OCI-LY3 (cell line): ENCODE measurements at regions not wholly inside any gene's neighbourhood (a gene's known extent, or its start where the extent isn't known, plus 50 kb on each side); places are given as distances from the start of the nearest gene placed in this dataset.

Experiments used
- H2AFZ ChIP-seq: fragments of 200-600, 300-600 bp; shearing (Covaris generic); 2 replicates; pipeline ENCODE4 v1.6.0; 2014; ENCODE audit warnings: antibody characterized with exemption, low read depth, low read length
- H3K27ac ChIP-seq: fragments of 200-600, 300-600 bp; sonication (generic); 2 replicates; pipeline ENCODE4 v1.5.1; 2014; ENCODE audit warnings: mild to moderate bottlenecking, low read length, moderate library complexity, mixed read lengths
- H3K27me3 ChIP-seq: fragments of 200-600, 300-600 bp; sonication (generic); 2 replicates; pipeline ENCODE4 v1.6.1; 2014; ENCODE audit warnings: low read depth, low read length, mixed read lengths
- H3K36me3 ChIP-seq: fragments of 200-600, 300-600 bp; sonication (generic); replicated peaks from 2 replicates; pipeline ENCODE3; 2014; ENCODE audit warnings: low read depth, low read length, mixed read lengths
- H3K4me1 ChIP-seq: fragments of 300-600, 200-600 bp; sonication (generic); 2 replicates; pipeline ENCODE4 v1.6.1; 2014; ENCODE audit warnings: low read length, mixed read lengths
- H3K4me2 ChIP-seq: fragments of 200-600, 300-600 bp; sonication (generic); 2 replicates; pipeline ENCODE4 v1.6.1; 2014; ENCODE audit warnings: low read length, mixed read lengths
- H3K4me3 ChIP-seq: fragments of 300-600, 200-600 bp; sonication (generic); 2 replicates; pipeline ENCODE4 v1.5.1; 2014; ENCODE audit warnings: antibody characterized with exemption, mild to moderate bottlenecking, low read length, moderate library complexity
- H3K79me2 ChIP-seq: fragments of 300-600, 200-600 bp; shearing (Covaris generic); 2 replicates; pipeline ENCODE4 v1.6.1; 2014; ENCODE audit warnings: mild to moderate bottlenecking, low read length, mixed read lengths
- H3K9ac ChIP-seq: fragments of 300-600, 200-600 bp; shearing (Covaris generic); 2 replicates; pipeline ENCODE4 v1.6.0; 2014; ENCODE audit warnings: mild to moderate bottlenecking, low read length, moderate library complexity
- H3K9me3 ChIP-seq: fragments of 200-600, 300-600 bp; shearing (Covaris generic); 2 replicates; pipeline ENCODE4 v1.6.1; 2014; ENCODE audit warnings: low read length, mixed read lengths; ENCODE audit not compliant: insufficient read depth
- H4K20me1 ChIP-seq: fragments of 200-600, 300-600 bp; sonication (generic); 2 replicates; pipeline ENCODE4 v1.6.1; 2016; ENCODE audit warnings: low read length, mixed read lengths; ENCODE audit not compliant: insufficient read depth
- EZH2phosphoT487 ChIP-seq: fragments of 200-600 bp; shearing (Covaris generic); IDR thresholded peaks from 2 replicates; pipeline ENCODE4 v1.6.1; 2018; ENCODE audit warnings: antibody characterized with exemption, mixed run types, low read depth
- TF ChIP-seq, protein P1 (sequence below): fragments of 200-600, 300-600 bp; sonication (generic); IDR thresholded peaks from 2 replicates; pipeline ENCODE4 v1.5.1; 2014; ENCODE audit warnings: antibody characterized with exemption, low read length, low read depth

DNA sequence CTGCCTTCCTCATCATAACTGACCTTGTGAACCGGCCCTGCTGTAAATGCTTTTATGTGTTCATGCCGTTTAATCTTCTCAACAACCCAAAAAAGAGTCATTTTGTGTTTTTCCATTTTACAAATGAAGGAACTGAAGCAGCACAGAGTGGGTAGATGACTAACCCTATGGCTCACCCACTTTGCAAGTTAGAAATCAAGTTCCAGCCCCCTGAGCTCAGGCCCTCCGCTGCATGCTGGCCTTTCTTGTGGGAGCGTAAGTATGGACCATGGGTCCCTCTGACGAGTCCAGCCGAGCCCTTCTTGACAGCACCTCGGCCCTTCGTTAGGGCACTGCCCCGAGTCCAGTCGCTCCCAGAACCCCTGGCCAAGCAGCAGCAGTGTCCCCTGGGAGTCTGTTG lies 194.6 kb downstream of the GLI2 start:
- Histone ChIP-seq H3K27ac (no peak overlapping the region), H3K4me2 (no peak overlapping the region)

DNA sequence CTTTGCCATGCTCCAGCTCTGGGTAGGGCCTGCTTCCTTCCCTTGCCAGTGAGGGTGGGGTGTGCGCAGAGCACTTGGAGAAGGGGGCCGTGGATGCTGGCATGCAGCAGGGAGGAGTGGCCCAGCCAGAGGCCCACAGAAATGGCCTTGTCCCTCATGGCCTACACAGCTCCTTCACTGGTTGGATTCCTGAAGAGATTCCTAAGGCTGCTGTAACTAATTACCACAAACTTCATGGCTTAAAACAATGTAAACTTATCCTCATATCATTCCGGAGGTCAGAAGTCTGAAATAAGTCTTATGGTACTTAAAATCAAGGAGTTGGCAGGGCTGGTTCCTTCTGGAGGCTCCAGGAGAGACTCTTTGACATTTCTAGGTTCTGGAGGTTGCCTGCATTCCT lies 195.2 kb downstream of the GLI2 start:
- Histone ChIP-seq H3K27me3 (no peaks in the 10 kb centered on the region), H3K27ac (no peak overlapping the region), H3K79me2 (no peaks in the 10 kb centered on the region), H3K4me2 (no peak overlapping the region), H3K9me3 (no peaks in the 10 kb centered on the region), H4K20me1 (no peaks in the 10 kb centered on the region), H3K36me3 (no peaks in the 10 kb centered on the region), H3K4me1 (no peaks in the 10 kb centered on the region), H2AFZ (no peak overlapping the region), H3K4me3 (no peak overlapping the region), H3K9ac (no peak overlapping the region)
- TF ChIP-seq EZH2phosphoT487, result no peak
- TF ChIP-seq, protein P1, sequence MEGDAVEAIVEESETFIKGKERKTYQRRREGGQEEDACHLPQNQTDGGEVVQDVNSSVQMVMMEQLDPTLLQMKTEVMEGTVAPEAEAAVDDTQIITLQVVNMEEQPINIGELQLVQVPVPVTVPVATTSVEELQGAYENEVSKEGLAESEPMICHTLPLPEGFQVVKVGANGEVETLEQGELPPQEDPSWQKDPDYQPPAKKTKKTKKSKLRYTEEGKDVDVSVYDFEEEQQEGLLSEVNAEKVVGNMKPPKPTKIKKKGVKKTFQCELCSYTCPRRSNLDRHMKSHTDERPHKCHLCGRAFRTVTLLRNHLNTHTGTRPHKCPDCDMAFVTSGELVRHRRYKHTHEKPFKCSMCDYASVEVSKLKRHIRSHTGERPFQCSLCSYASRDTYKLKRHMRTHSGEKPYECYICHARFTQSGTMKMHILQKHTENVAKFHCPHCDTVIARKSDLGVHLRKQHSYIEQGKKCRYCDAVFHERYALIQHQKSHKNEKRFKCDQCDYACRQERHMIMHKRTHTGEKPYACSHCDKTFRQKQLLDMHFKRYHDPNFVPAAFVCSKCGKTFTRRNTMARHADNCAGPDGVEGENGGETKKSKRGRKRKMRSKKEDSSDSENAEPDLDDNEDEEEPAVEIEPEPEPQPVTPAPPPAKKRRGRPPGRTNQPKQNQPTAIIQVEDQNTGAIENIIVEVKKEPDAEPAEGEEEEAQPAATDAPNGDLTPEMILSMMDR, result no peak

More for the DNA sequence above, 194.6 kb downstream of the GLI2 start:
- Histone ChIP-seq H4K20me1 (no peaks in the 10 kb centered on the region), H3K27me3 (no peaks in the 10 kb centered on the region), H2AFZ (no peak overlapping the region), H3K9me3 (no peaks in the 10 kb centered on the region), H3K9ac (no peak overlapping the region), H3K4me3 (no peak overlapping the region), H3K4me1 (no peaks in the 10 kb centered on the region), H3K79me2 (no peaks in the 10 kb centered on the region), H3K36me3 (no peaks in the 10 kb centered on the region)
- TF ChIP-seq, protein P1, result no peak
- TF ChIP-seq EZH2phosphoT487, result no peak

DNA sequence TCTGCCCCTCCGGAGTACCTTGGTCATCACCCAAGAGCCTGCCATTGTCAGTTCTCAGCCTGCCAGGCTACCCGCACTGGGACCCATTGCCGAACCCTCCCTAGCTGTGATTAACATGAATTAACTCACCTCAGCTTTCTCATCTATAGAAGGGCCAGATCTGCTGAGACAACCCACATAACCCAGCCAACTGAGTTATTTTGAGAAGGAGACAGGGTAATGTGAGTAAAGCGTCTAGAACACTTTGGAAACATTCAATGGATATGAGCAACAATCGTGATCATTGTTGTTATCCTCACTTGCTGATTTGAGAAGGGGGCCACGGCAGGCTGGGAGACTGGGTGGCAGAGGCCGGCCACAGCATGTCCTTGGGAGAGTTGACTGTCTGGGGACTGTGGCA lies 196.8 kb downstream of the GLI2 start:
- H3K4me3 ChIP-seq, result no peak overlapping the region
- no peaks in the 10 kb centered on the region for H4K20me1 ChIP-seq
- TF ChIP-seq EZH2phosphoT487, result no peak
- TF ChIP-seq, protein P1, result no peak
- no peak overlapping the region for H3K4me2 ChIP-seq
- no peak overlapping the region for H3K9ac ChIP-seq
- no peak overlapping the region for H2AFZ ChIP-seq
- H3K27me3 ChIP-seq, result no peaks in the 10 kb centered on the region
- H3K27ac ChIP-seq, result no peak overlapping the region
- H3K79me2 ChIP-seq, result no peaks in the 10 kb centered on the region
- no peaks in the 10 kb centered on the region for H3K36me3 ChIP-seq
- no peaks in the 10 kb centered on the region for H3K4me1 ChIP-seq
- no peaks in the 10 kb centered on the region for H3K9me3 ChIP-seq

DNA sequence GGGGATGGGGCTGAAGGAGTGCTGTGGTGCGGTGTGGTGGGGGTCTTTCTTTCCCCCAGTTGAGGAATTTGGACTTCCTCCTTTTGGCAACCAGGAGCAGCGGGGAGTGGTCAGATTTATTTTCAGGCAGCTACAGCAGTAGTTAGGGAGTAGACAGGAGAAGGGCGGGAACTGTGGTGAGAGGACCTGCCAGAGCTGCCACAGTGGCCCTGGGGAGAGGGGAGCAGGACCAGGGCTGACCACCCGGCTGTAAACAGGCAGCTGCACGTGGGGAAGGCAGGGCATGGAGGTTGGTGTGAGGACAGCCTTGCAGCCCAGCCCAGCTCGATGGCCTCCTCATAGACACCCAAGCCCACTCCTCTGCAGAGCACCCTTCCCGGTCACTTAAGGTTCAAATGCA lies 197.2 kb downstream of the GLI2 start:
- Histone ChIP-seq H3K4me1 (no peaks in the 10 kb centered on the region), H4K20me1 (no peaks in the 10 kb centered on the region), H3K27me3 (no peaks in the 10 kb centered on the region)

More for the DNA sequence above, 197.2 kb downstream of the GLI2 start:
- no peak overlapping the region for H3K4me2 ChIP-seq
- H3K9me3 ChIP-seq, result no peaks in the 10 kb centered on the region
- TF ChIP-seq EZH2phosphoT487, result no peak
- TF ChIP-seq, protein P1, result no peak
- no peaks in the 10 kb centered on the region for H3K36me3 ChIP-seq
- no peak overlapping the region for H3K27ac ChIP-seq
- no peak overlapping the region for H3K9ac ChIP-seq
- H2AFZ ChIP-seq, result no peak overlapping the region
- no peak overlapping the region for H3K4me3 ChIP-seq
- no peaks in the 10 kb centered on the region for H3K79me2 ChIP-seq
